Body of pancreas (tissue), 4 donors: ENCODE measurements at regions not wholly inside any gene's neighbourhood (a gene's known extent, or its start where the extent isn't known, plus 50 kb on each side); places are given as distances from the start of the nearest gene placed in this dataset.

ENCODE experiments used
- CTCF ChIP-seq, 7 experiments: fragments of 450-650 bp in 4 of 7; fragments of 200-600 bp in 3 of 7; sonication (generic) in 3 of 7; IDR thresholded peaks; one replicate each; pipeline ENCODE4 v1.5.1; 2016 to 2019; ENCODE audit warnings: antibody characterized with exemption in 7 of 7
- POLR2A ChIP-seq, 3 donors: fragments of 450-650 bp; IDR thresholded peaks; one replicate each; pipeline ENCODE4 v1.6.1; 2016; ENCODE audit warnings: antibody characterized with exemption in 3 of 3, mild to moderate bottlenecking in 2 of 3

GRCh38 chr11:15700456-15700855 lies 585.7 kb downstream of the INSC start:
- TF ChIP-seq CTCF (IDR thresholded peaks at IDR 0.05): no peak
- TF ChIP-seq POLR2A (IDR thresholded peaks at IDR 0.05): no peak
